Esophagus muscularis mucosa (tissue), 3 donors: ENCODE measurements at regions not wholly inside any gene's neighbourhood (a gene's known extent, or its start where the extent isn't known, plus 50 kb on each side); places are given as distances from the start of the nearest gene placed in this dataset.

Source experiments
- CTCF ChIP-seq, 3 experiments: fragments of 200-600 bp in 2 of 3; fragments of 450-650 bp in 1 of 3; sonication (generic) in 2 of 3; IDR thresholded peaks; one replicate each; pipeline ENCODE4 v1.5.1; 2017 to 2019; ENCODE audit warnings: antibody characterized with exemption in 3 of 3, mild to moderate bottlenecking in 2 of 3, moderate library complexity in 1 of 3
- EP300 ChIP-seq: sonication (generic); formaldehyde crosslinking; IDR thresholded peaks from one replicate; pipeline ENCODE4 v1.6.1; 2017; ENCODE audit warnings: antibody characterized with exemption

- TF ChIP-seq EP300: no peak
- TF ChIP-seq CTCF (IDR thresholded peaks at IDR 0.05): no peak
These were observed 253.9 kb upstream of the TYRP1 start for GRCh38 chr9:12439267-12439666.
